K562 (cell line): ENCODE measurements at regions not wholly inside any gene's neighbourhood (a gene's known extent, or its start where the extent isn't known, plus 50 kb on each side); places are given as distances from the start of the nearest gene placed in this dataset.

Experiments
- DPF2 ChIP-seq: fragments of 450-650 bp; IDR thresholded peaks from 2 replicates; pipeline ENCODE4 v1.6.1; 2016
- EP300 ChIP-seq: IDR thresholded peaks from 2 replicates; pipeline ENCODE4 v1.6.1; 2012; ENCODE audit warnings: low read length, improper control_type of control experiment
- ETV1 ChIP-seq: fragments of 450-650 bp; conservative IDR thresholded peaks from 2 replicates; pipeline ENCODE4 v1.6.1; 2016; ENCODE audit warnings: missing genetic modification characterization, control low read depth, low read depth, missing compliant biosample characterization
- HMGN3 ChIP-seq: IDR thresholded peaks from 2 replicates; pipeline ENCODE4 v1.6.1; 2011; ENCODE audit warnings: borderline replicate concordance, low read depth, mild to moderate bottlenecking, mixed read lengths, low read length; ENCODE audit not compliant: insufficient read length; ENCODE audit errors: extremely low read depth
- JUN ChIP-seq, 2 experiments: sonication (generic) in 1 of 2; formaldehyde crosslinking in 1 of 2; IDR thresholded peaks; 2 replicates each; pipeline versions ENCODE4 v1.6.1 to v1.8.0; 2012 to 2022; ENCODE audit warnings: borderline replicate concordance in 2 of 2, mild to moderate bottlenecking in 2 of 2, improper control_type of control experiment in 1 of 2, low read depth in 1 of 2, low read length in 1 of 2, missing genetic modification reagents in 1 of 2
- KDM1A ChIP-seq, 2 experiments: fragments of 450-650 bp; IDR thresholded peaks; 2 replicates each; pipeline ENCODE4 v1.6.1; 2016; ENCODE audit warnings: mild to moderate bottlenecking in 2 of 2
- MYC ChIP-seq, 2 experiments: fragments of 250-450 bp in 1 of 2; sonication (Bioruptor Pico) in 1 of 2; IDR thresholded peaks; 2 replicates each; pipeline versions ENCODE4 v1.5.1 to v1.6.1; 2012 to 2021; ENCODE audit warnings: low read depth in 2 of 2, borderline replicate concordance in 1 of 2, improper control_type of control experiment in 1 of 2, low read length in 1 of 2, mild to moderate bottlenecking in 1 of 2, moderate library complexity in 1 of 2
- NRF1 ChIP-seq, 2 experiments: fragments of 450-650 bp; IDR thresholded peaks in 1 of 2; conservative IDR thresholded peaks in 1 of 2; 2 replicates each; pipeline ENCODE4 v1.6.1; 2014; ENCODE audit warnings: mild to moderate bottlenecking in 2 of 2
- SMARCA4 ChIP-seq: fragments of 450-650 bp; IDR thresholded peaks from 2 replicates; pipeline ENCODE4 v1.6.1; 2016
- SMARCA5 ChIP-seq: fragments of 450-650 bp; IDR thresholded peaks from 2 replicates; pipeline ENCODE4 v1.6.1; 2016
- SOX6 ChIP-seq: fragments of 450-650 bp; IDR thresholded peaks from 2 replicates; pipeline ENCODE4 v1.6.1; 2014; ENCODE audit warnings: mild to moderate bottlenecking
- STAT5A ChIP-seq: IDR thresholded peaks from 2 replicates; pipeline ENCODE4 v1.6.1; 2012; ENCODE audit warnings: low read length, inconsistent platforms, borderline replicate concordance
- TEAD4 ChIP-seq, 2 experiments: sonication (generic) in 1 of 2; formaldehyde crosslinking in 1 of 2; IDR thresholded peaks; 2 replicates each; pipeline versions ENCODE4 v1.6.1 to v1.8.0; 2012 to 2022; ENCODE audit warnings: borderline replicate concordance in 1 of 2, inconsistent platforms in 1 of 2, low read length in 1 of 2, mild to moderate bottlenecking in 1 of 2, missing genetic modification reagents in 1 of 2
- ZNF134 ChIP-seq: fragments of 250-450 bp; sonication (Bioruptor Pico); conservative IDR thresholded peaks from 2 replicates; pipeline ENCODE4 v1.4.0; 2020
- ZNF75A ChIP-seq: fragments of 450-650 bp; formaldehyde crosslinking; IDR thresholded peaks from 2 replicates; pipeline ENCODE4 v1.4.0; 2020; ENCODE audit warnings: mild to moderate bottlenecking
- TF ChIP-seq, protein P1 (sequence below), 2 experiments: fragments of 450-650 bp in 1 of 2; sonication (generic) in 1 of 2; formaldehyde crosslinking in 1 of 2; IDR thresholded peaks in 1 of 2; conservative IDR thresholded peaks in 1 of 2; 2 replicates each; pipeline versions ENCODE4 v1.6.1 to v1.8.1; 2016 to 2023; ENCODE audit warnings: mild to moderate bottlenecking in 2 of 2, moderate library complexity in 2 of 2, inconsistent platforms in 1 of 2, missing genetic modification reagents in 1 of 2
- TF ChIP-seq, protein P2 (sequence below), 2 experiments: fragments of 450-650 bp; IDR thresholded peaks; 2 replicates each; pipeline ENCODE4 v1.6.1; 2016
- TF ChIP-seq, protein P3 (sequence below): fragments of 200-800 bp; sonication (Bioruptor generic); IDR thresholded peaks from 2 replicates; pipeline ENCODE4 v1.6.1; 2017; ENCODE audit warnings: missing genetic modification characterization, missing compliant biosample characterization
- TF ChIP-seq, protein P4 (sequence below): fragments of 450-650 bp; IDR thresholded peaks from 2 replicates; pipeline ENCODE4 v1.6.1; 2014; ENCODE audit warnings: low read depth, mild to moderate bottlenecking, moderate library complexity, borderline replicate concordance
- TF ChIP-seq, protein P5 (sequence below): fragments of 450-650 bp; IDR thresholded peaks from 2 replicates; pipeline ENCODE4 v1.6.1; 2016; ENCODE audit warnings: low read depth, mild to moderate bottlenecking, moderate library complexity
- TF ChIP-seq, protein P6 (sequence below): IDR thresholded peaks from 3 replicates; pipeline ENCODE4 v1.6.1; 2011; ENCODE audit warnings: borderline replicate concordance, mild to moderate bottlenecking; ENCODE audit not compliant: insufficient read length, insufficient read depth

DNA sequence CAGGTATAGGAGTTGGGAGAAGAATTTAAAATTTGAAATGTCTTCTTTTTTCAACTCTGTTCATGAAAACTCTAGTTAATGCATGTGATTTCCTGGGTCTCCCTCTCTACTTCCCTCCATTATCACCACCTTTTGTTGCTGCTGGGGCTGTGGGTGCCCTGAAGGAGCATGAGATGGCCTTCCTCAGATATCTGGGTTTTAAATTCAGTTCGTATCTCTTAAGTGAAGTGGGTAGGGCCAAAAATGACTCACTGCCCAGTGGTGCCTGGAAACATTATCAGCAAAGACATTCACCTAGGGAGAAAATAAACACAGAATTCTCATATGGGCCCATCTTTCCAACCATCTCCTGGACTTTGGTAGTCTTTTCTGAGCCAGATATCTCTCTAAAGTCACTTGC is 234.9 kb upstream of the PLEKHG7 start (continued):
- no peak for TF ChIP-seq MYC (IDR thresholded peaks at IDR 0.05; ENCODE audit: low read depth, low read length)
- no peak for TF ChIP-seq MYC (CRISPR knock-in tag; IDR thresholded peaks at IDR 0.05; ENCODE audit: borderline replicate concordance, low read depth)
- TF ChIP-seq ETV1 (tag): no peak
- TF ChIP-seq ZNF134 (CRISPR knock-in tag): no peak
- TF ChIP-seq SMARCA5: no peak
- TF ChIP-seq, protein P1, sequence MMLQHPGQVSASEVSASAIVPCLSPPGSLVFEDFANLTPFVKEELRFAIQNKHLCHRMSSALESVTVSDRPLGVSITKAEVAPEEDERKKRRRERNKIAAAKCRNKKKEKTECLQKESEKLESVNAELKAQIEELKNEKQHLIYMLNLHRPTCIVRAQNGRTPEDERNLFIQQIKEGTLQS (IDR thresholded peaks at IDR 0.05): peak; percentile 69
- TF ChIP-seq, protein P1 (CRISPR knock-in tag; conservative IDR thresholded peaks at IDR 0.05): no peak
- TF ChIP-seq, protein P2, sequence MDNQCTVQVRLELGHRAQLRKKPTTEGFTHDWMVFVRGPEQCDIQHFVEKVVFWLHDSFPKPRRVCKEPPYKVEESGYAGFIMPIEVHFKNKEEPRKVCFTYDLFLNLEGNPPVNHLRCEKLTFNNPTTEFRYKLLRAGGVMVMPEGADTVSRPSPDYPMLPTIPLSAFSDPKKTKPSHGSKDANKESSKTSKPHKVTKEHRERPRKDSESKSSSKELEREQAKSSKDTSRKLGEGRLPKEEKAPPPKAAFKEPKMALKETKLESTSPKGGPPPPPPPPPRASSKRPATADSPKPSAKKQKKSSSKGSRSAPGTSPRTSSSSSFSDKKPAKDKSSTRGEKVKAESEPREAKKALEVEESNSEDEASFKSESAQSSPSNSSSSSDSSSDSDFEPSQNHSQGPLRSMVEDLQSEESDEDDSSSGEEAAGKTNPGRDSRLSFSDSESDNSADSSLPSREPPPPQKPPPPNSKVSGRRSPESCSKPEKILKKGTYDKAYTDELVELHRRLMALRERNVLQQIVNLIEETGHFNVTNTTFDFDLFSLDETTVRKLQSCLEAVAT (IDR thresholded peaks at IDR 0.05): no peak
- no peak for TF ChIP-seq KDM1A (IDR thresholded peaks at IDR 0.05)
- TF ChIP-seq ZNF75A: no peak
- TF ChIP-seq STAT5A: no peak
- peak; percentile 17; the same call in 1 of the 2 replicates for TF ChIP-seq EP300
- TF ChIP-seq, protein P3, sequence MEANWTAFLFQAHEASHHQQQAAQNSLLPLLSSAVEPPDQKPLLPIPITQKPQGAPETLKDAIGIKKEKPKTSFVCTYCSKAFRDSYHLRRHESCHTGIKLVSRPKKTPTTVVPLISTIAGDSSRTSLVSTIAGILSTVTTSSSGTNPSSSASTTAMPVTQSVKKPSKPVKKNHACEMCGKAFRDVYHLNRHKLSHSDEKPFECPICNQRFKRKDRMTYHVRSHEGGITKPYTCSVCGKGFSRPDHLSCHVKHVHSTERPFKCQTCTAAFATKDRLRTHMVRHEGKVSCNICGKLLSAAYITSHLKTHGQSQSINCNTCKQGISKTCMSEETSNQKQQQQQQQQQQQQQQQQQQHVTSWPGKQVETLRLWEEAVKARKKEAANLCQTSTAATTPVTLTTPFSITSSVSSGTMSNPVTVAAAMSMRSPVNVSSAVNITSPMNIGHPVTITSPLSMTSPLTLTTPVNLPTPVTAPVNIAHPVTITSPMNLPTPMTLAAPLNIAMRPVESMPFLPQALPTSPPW: peak; percentile 32
- peak; percentile 38; the same call in 1 of the 2 replicates for TF ChIP-seq SOX6
- peak; percentile 74 for TF ChIP-seq DPF2
- TF ChIP-seq, protein P4, sequence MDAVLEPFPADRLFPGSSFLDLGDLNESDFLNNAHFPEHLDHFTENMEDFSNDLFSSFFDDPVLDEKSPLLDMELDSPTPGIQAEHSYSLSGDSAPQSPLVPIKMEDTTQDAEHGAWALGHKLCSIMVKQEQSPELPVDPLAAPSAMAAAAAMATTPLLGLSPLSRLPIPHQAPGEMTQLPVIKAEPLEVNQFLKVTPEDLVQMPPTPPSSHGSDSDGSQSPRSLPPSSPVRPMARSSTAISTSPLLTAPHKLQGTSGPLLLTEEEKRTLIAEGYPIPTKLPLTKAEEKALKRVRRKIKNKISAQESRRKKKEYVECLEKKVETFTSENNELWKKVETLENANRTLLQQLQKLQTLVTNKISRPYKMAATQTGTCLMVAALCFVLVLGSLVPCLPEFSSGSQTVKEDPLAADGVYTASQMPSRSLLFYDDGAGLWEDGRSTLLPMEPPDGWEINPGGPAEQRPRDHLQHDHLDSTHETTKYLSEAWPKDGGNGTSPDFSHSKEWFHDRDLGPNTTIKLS: no peak
- TF ChIP-seq SMARCA4: peak; percentile 77; the same call in 1 of the 2 replicates
- TF ChIP-seq HMGN3: peak; percentile 36
- TF ChIP-seq, protein P5, sequence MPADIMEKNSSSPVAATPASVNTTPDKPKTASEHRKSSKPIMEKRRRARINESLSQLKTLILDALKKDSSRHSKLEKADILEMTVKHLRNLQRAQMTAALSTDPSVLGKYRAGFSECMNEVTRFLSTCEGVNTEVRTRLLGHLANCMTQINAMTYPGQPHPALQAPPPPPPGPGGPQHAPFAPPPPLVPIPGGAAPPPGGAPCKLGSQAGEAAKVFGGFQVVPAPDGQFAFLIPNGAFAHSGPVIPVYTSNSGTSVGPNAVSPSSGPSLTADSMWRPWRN: no peak
- peak; percentile 77; the same call in 1 of the 2 replicates for TF ChIP-seq JUN (IDR thresholded peaks at IDR 0.05; ENCODE audit: borderline replicate concordance, low read depth, low read length)
- no peak for TF ChIP-seq JUN (CRISPR knock-in tag; IDR thresholded peaks at IDR 0.05; ENCODE audit: borderline replicate concordance)
- peak; percentile 46 for TF ChIP-seq TEAD4 (IDR thresholded peaks at IDR 0.05; ENCODE audit: low read length)
- TF ChIP-seq TEAD4 (CRISPR knock-in tag; IDR thresholded peaks at IDR 0.05; ENCODE audit: borderline replicate concordance): no peak
- TF ChIP-seq, protein P6, sequence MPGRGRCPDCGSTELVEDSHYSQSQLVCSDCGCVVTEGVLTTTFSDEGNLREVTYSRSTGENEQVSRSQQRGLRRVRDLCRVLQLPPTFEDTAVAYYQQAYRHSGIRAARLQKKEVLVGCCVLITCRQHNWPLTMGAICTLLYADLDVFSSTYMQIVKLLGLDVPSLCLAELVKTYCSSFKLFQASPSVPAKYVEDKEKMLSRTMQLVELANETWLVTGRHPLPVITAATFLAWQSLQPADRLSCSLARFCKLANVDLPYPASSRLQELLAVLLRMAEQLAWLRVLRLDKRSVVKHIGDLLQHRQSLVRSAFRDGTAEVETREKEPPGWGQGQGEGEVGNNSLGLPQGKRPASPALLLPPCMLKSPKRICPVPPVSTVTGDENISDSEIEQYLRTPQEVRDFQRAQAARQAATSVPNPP: no peak
- no peak for TF ChIP-seq NRF1 (conservative IDR thresholded peaks at IDR 0.05 in 1 of 2, IDR thresholded peaks at IDR 0.05 in 1 of 2)
